ENCODE measurements at regions not wholly inside any gene's neighbourhood (a gene's known extent, or its start where the extent isn't known, plus 50 kb on each side); places are given as distances from the start of the nearest gene placed in this dataset.
"Not testable (repeated sequence)": the region's sequence is repeated elsewhere in the genome, so short reads cannot be mapped to it uniquely, and the experiment has no call there.

GRCh38 chr16:29181254-29181780 is 196.5 kb downstream of the LAT start:
- DNase-seq, result not testable (repeated sequence)

- DNase-seq, result not testable (repeated sequence)
Measured at GRCh38 chr16:29180206-29180600, 195.4 kb downstream of the LAT start.

- not testable (repeated sequence) for DNase-seq
Measured at GRCh38 chr16:29179401-29180205, 194.8 kb downstream of the LAT start.

DNA sequence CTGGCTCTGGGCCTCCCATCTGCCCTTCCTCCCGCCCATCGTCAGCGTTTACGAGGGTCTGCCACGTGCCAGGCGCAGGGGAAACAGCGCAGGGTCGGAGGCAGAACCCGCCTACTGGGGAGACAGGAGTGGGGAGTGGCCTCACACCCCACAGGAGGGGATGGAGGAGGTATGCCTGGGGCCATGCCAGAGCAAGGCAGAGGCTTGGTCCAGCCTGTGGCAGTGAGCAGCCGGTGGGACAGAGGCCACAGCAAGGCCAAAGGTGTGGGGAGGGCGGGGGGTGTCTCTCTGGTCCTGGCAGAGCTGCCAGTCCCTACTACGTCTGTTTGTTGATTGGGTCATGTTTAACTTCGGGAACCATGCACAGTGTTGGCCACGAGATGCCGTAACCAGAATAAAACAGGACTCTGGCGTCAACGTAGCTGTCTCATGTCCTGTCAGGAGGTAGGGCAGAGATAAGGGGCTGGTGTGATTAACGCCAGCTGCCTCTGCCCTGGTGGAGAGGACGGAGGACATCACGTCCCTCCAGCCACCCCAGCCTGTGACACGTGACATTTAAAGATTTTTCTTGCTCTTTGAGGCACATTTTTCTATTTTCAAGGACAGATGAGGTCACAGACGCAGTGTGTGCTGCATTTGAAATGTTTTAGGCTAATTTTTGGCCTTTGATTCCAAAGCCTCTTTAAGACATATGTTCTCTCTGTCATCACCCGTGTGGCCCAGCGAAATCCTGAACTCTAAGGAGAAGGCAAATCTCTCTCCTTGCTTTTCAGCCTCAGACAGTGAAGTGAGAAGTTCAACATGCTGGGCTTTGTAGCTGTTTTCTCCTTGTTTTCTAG is 193.3 kb downstream of the LAT start:
- DNase-seq, result not testable (repeated sequence)

DNA sequence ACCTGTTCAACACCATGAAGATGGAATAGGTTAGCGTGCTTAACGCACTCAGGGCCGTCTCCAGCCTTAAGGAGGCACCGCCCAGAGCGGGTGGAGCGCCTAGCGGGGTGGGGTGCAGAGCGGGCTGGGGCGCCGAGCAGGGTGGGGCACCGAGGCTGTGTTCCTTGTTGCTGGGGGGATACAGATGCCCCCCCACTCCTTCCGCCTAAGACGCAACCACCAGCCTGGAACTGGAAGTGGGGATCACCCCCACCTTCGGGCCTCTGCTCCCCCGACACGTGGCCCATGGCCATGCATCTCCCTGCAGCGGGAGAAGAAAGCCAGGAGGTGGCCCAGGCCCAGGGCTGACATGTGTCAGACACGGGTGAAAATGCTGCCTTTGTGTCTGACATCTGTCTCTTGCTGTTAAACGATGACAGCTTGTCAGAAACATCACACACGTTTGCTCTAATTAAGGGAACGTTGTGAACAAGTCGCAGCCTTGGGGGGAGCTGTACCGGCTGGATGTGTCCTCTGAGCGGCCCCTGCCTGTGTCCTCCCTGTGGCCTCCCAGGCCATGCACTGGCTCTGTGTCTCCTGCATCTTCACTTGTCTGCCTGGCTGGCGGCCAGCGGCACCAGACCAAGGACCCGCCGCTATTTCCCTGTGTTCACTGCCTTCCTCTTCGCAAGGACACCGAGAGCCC is 192.5 kb downstream of the LAT start:
- not testable (repeated sequence) for DNase-seq

- not testable (repeated sequence) for DNase-seq
Measured at GRCh38 chr16:29176822-29177202, 192.0 kb downstream of the LAT start.

DNA sequence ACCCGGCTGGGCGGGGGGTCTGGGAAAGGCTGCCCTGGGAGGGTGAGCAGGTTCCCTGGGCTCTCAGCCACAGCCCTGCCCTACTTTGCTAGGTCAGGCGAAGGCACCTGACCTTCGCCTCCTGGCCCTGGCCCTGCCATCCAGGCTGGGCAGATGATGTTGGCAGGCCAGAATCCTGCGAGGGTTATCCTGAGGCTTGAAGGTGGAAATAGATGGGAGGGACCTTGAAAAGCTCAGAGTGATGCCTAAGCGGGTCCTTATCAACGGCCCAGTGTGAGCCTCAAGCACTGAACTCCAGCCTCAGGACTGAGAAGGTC is 191.3 kb downstream of the LAT start:
- DNase-seq, result not testable (repeated sequence)

DNA sequence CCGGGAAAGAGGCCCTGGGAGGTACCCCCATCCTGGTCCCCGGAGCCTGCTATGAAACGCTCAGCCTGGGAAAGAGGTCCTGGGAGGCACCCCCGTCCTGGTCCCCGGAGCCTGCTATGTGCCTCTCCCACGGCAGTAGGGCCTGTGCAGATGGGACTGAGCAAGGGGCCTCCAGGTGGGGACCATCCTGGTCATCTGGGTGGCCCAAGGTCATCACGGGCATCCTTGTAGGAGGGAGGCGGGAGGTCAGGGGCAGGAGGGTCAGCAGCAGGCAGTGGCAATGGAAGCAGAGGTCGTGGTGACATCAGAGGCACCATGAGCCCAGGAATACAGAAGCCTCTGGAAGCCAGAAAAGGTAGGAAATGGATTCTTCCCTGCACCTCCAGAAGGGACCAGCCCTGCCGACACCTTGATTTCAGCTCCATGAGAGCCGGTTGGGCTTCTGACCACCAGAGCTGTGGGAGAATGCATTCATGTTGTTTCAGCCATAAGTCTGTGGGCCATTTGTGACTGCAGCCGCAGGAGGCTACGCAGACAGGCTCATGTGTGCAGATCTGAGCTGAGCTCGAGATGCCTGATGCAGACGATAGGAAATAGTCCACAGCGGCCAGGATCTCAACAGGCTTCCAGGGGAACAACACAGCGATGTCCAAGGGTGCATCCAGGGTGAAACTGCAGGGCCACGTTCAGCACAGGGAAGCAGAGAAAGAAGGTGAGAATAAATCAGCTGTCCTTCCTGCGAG is 190.7 kb downstream of the LAT start:
- DNase-seq, result not testable (repeated sequence)

GRCh38 chr16:29173371-29174305 is 188.8 kb downstream of the LAT start:
- not testable (repeated sequence) for DNase-seq

GRCh38 chr16:29172098-29172724 is 187.4 kb downstream of the LAT start:
- DNase-seq, result not testable (repeated sequence)

GRCh38 chr16:29171296-29171695 is 186.4 kb downstream of the LAT start:
- not testable (repeated sequence) for DNase-seq

DNA sequence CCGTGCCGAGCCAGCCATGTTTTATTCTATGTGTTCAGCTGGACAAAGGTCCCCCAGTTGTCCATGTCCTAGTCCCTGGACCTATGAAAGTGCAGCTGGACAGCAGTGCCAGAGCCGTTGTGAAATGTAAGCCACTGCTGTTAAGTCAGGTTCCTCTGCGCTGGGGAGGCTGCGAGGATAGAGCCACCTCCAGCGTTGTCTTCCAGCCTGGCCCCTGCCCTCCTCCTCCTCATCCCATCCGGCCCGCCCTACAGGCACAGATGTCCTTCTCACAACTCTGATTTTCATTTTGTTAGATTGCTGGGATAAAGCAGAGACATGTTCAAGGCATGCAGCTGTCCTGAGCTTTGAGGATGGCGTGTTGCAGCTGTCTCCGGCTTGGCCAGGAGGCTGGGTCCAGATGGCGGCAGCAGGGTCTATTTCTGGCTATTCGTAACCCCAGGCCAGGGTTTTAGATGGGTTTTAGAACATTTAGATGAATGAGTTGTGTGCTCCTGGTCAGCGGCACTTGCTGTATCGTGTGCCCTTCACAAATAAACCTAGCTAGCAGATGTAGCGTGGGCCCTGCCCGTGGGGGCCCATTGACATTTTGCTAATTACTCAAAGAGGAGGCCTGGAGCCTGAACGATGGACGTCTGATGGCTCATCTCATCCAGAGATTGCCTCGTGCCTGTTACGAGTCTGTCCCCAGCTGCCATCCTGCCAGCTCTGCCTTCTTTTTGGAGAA is 185.7 kb downstream of the LAT start:
- DNase-seq, result not testable (repeated sequence)

- DNase-seq, result not testable (repeated sequence)
Measured at GRCh38 chr16:29169295-29169994, 184.6 kb downstream of the LAT start.

DNA sequence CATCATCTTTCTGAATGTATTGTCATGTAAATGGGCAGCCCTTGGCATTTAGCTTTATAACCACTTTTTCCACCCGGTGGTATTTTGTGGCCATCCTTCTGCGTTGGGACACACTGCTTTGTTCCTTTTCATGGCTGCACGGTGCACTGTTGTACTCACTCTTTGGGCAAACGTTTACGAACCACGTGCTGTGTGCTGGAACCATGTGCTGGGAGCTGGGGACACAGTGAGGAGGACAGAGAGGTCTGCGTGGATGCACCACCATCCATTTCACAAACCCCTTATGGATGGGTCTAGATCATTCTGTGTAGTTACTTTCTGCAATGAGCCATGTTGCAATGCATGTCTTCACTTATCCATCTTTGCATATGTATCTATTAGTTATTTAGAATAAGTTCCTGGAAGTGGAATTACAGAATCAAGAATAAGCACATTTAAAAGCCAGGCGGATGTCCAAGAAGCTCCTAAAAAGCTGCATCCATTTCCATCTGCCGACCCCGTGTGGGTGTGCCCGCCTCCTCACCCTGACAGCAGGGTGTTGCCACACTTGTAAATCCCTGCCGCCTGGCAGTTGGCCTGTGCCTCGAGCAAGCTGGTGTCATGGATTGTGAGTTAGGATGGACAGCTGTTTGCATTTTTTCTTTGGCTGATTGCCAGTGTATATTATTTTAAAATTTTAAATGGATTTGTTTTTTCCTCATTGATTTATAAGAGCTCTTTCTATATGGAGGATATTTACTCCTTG is 183.8 kb downstream of the LAT start:
- not testable (repeated sequence) for DNase-seq

GRCh38 chr16:29164442-29165089 is 179.7 kb downstream of the LAT start:
- not testable (repeated sequence) for DNase-seq

GRCh38 chr16:29160171-29160570 is 175.3 kb downstream of the LAT start:
- DNase-seq, result not testable (repeated sequence)

GRCh38 chr16:29159603-29160002 is 174.8 kb downstream of the LAT start:
- not testable (repeated sequence) for DNase-seq

DNA sequence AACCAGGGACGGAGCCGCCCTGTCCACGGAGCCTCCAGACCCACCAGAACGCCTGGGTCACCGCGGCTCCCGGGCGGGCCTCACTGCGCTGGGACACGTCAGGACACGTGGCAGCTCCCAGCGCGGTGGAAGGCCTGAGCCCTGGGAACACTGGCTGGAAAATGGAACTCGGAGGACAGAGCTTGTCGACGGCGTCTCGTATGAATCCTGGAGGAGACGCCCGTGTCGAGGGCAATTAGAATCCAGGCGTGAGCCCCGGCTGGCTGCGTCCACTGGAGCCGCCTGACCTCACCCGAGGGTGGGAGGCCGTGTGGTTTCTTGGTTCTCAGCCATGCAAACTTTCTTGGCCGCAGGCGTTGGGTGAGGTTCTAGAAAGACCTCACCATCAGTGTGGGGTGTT is 173.9 kb downstream of the LAT start:
- no peak for DNase-seq
